ENCODE measurements at regions not wholly inside any gene's neighbourhood (a gene's known extent, or its start where the extent isn't known, plus 50 kb on each side); places are given as distances from the start of the nearest gene placed in this dataset.

DNA sequence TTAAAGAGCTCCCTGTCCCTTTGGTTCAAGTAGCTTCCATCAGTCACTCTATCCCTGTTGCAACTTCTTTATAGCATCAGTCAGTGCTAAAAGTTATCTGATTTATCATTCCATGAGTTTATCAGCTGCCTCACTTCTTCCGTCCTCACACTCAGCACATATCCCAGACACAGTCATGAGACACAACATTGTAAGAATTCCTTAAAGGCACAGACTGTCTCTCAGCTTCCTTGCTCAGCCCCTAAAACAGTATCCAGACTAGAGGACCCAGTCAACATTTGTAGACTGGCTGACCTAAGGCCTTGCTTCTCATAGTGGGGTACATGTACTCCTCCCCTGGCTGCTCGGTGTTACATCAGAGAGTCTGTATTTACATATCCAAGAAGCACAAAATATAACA lies 164.9 kb upstream of the ADGRL2 start:
- intact Hi-C loops (cut with DNase I), result no loop called here
- Histone ChIP-seq H3K9ac (ENCODE audit: low read length in 3 of 3) (no peak overlapping the region), H3K27me3 (ENCODE audit: control insufficient read depth, insufficient read depth, low read length) (no peaks in the 10 kb centered on the region), H3K4me3 (ENCODE audit: low read length in 3 of 3) (no peak overlapping the region), H3K36me3 (ENCODE audit: control insufficient read depth in 2 of 3, insufficient read depth in 3 of 3, low read length in 3 of 3) (no peaks in the 10 kb centered on the region), H3K27ac (ENCODE audit: low read depth in 2 of 2, low read length in 2 of 2) (no peak overlapping the region), H3K4me1 (ENCODE audit: control insufficient read depth in 2 of 3, insufficient read depth in 2 of 3, low read depth in 1 of 3, low read length in 3 of 3) (no peaks in the 10 kb centered on the region), H3K9me3 (ENCODE audit: control insufficient read depth in 2 of 3, insufficient read depth in 1 of 3, low read length in 3 of 3) (no peaks in the 10 kb centered on the region)
- no peak for TF ChIP-seq CTCF (IDR thresholded peaks at IDR 0.05; ENCODE audit: borderline replicate concordance, extremely low read depth, insufficient read depth)
- DNase-seq (no peak), FAIRE-seq (no peak)

DNA sequence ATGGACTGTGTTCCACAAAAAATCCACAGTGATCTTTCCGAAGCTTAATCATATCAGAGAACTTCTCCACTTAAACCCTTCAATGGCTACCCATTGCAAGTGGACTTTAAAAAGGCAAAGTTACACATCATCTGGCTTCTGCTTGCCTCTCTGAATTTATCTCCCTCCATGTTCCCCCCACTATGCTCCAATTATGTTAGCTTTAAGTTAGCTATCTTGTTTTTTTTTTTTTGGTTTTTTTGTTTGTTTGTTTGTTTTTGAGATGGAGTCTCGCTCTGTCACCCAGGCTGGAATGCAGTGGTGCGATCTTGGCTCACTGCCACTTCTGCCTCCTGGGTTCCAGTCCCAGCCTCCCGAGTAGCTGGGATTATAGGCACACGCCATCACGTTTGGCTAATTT lies 166.4 kb upstream of the ADGRL2 start:
- intact Hi-C loops (cut with DNase I), result no loop called here
- no peaks in the 10 kb centered on the region for H3K4me1 ChIP-seq (ENCODE audit: control insufficient read depth in 2 of 3, insufficient read depth in 2 of 3, low read depth in 1 of 3, low read length in 3 of 3)
- FAIRE-seq, result no peak

DNA sequence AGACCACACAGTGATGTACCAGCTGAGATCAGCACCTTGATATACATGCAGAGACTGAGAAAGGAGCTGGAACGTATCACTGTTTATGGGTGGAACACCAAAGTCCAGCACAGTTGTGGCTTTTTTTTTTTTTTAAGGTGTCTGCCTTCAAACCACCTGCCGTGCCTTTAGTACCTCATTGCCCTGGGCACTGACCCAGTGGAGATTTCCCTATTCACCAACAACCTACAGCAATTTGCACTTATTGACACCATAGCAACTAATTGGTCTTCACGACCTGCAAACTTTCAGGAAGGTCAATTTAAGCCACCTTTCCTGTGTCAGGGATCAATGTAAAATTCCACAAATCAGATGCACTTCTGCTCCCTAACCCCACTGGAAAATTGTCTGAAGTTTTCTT lies 181.6 kb upstream of the ADGRL2 start:
- H3K27ac ChIP-seq (ENCODE audit: low read depth in 2 of 2, low read length in 2 of 2), result no peak overlapping the region

More for the DNA sequence above, 166.4 kb upstream of the ADGRL2 start:
- no peak overlapping the region for H3K27ac ChIP-seq (ENCODE audit: low read depth in 2 of 2, low read length in 2 of 2)
- no peak overlapping the region for H3K4me3 ChIP-seq (ENCODE audit: low read length in 3 of 3)
- DNase-seq, result no peak
- no peaks in the 10 kb centered on the region for H3K9me3 ChIP-seq (ENCODE audit: control insufficient read depth in 2 of 3, insufficient read depth in 1 of 3, low read length in 3 of 3)
- no peak for TF ChIP-seq CTCF (IDR thresholded peaks at IDR 0.05; ENCODE audit: borderline replicate concordance, extremely low read depth, insufficient read depth)
- no peak overlapping the region for H3K9ac ChIP-seq (ENCODE audit: low read length in 3 of 3)
- no peaks in the 10 kb centered on the region for H3K36me3 ChIP-seq (ENCODE audit: control insufficient read depth in 2 of 3, insufficient read depth in 3 of 3, low read length in 3 of 3)
- no peaks in the 10 kb centered on the region for H3K27me3 ChIP-seq (ENCODE audit: control insufficient read depth, insufficient read depth, low read length)

More for the DNA sequence above, 181.6 kb upstream of the ADGRL2 start:
- no peaks in the 10 kb centered on the region for H3K36me3 ChIP-seq (ENCODE audit: control insufficient read depth in 2 of 3, insufficient read depth in 3 of 3, low read length in 3 of 3)
- peak in 1 of 5 donors; percentile 29 for DNase-seq
- no peaks in the 10 kb centered on the region for H3K27me3 ChIP-seq (ENCODE audit: control insufficient read depth, insufficient read depth, low read length)
- intact Hi-C loops (cut with DNase I), result no loop called here
- no peak overlapping the region for H3K9ac ChIP-seq (ENCODE audit: low read length in 3 of 3)
- no peak for FAIRE-seq
- H3K9me3 ChIP-seq (ENCODE audit: control insufficient read depth in 2 of 3, insufficient read depth in 1 of 3, low read length in 3 of 3), result no peaks in the 10 kb centered on the region
- TF ChIP-seq CTCF (IDR thresholded peaks at IDR 0.05; ENCODE audit: borderline replicate concordance, extremely low read depth, insufficient read depth), result no peak
- no peak overlapping the region for H3K4me3 ChIP-seq (ENCODE audit: low read length in 3 of 3)
- H3K4me1 ChIP-seq (ENCODE audit: control insufficient read depth in 2 of 3, insufficient read depth in 2 of 3, low read depth in 1 of 3, low read length in 3 of 3), result peaks cover 0 to 3% (median 0%) of the 10 kb centered on the region in 3 donors

Data from kidney (tissue), 13 donors.